ENCODE measurements at regions not wholly inside any gene's neighbourhood (a gene's known extent, or its start where the extent isn't known, plus 50 kb on each side); places are given as distances from the start of the nearest gene placed in this dataset.
A peak's percentile ranks its signal among the peaks of the same experiment; 100 is the strongest.

DNA sequence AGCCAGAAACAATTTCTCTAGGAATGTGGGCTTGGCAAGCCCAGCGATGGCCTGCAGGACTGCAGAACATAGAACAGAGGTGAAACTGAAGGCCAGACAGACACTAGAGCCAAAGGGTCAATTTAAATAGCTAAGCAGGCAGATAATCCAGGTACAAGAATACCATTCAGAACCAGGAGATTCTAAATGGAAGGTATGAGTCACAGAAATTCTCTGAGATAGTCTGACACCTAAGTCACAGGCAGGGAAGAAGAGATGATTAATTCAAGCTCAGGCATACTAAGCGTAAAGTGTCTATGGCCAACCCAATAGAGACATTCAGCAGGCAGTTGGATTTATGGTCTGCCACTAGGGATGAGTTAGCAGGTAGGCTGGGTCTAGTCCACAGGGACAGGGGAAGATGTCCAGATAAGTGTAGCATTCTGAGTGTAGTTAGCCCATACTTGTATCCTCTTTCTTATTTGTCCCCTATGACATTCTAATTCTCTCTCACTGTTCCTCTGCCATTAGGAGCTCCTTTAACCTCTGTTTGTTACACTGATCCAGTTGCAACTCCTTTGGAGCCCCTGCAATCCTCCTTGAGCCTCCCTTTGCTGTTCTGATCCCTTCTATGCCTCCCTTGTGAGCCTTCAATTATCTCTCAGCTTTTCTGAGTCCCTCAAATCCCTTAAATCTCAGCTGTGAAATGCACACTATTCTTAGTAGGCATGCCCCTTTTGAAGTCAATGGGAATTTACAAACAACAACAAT lies 383.8 kb downstream of the LMO4 start:
- TF ChIP-seq, protein P1, sequence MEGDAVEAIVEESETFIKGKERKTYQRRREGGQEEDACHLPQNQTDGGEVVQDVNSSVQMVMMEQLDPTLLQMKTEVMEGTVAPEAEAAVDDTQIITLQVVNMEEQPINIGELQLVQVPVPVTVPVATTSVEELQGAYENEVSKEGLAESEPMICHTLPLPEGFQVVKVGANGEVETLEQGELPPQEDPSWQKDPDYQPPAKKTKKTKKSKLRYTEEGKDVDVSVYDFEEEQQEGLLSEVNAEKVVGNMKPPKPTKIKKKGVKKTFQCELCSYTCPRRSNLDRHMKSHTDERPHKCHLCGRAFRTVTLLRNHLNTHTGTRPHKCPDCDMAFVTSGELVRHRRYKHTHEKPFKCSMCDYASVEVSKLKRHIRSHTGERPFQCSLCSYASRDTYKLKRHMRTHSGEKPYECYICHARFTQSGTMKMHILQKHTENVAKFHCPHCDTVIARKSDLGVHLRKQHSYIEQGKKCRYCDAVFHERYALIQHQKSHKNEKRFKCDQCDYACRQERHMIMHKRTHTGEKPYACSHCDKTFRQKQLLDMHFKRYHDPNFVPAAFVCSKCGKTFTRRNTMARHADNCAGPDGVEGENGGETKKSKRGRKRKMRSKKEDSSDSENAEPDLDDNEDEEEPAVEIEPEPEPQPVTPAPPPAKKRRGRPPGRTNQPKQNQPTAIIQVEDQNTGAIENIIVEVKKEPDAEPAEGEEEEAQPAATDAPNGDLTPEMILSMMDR (IDR thresholded peaks at IDR 0.05; ENCODE audit: unreplicated experiment): no peak
- POLR2A ChIA-PET: no interaction called here
- Mint-ChIP-seq H3K4me1 (ENCODE audit: insufficient read depth, unreplicated experiment) (no peaks in the 10 kb centered on the region), H3K36me3 (ENCODE audit: insufficient read depth, unreplicated experiment) (no peaks in the 10 kb centered on the region), H3K4me3 (ENCODE audit: unreplicated experiment) (no peak overlapping the region), H3K9me3 (ENCODE audit: unreplicated experiment) (no peaks in the 10 kb centered on the region), H3K27ac (ENCODE audit: low read depth, unreplicated experiment) (no peak overlapping the region), H3K27me3 (ENCODE audit: insufficient read depth, unreplicated experiment) (no peaks in the 10 kb centered on the region)
- no TSS peak for BruUV-seq (replicated peaks)
- CTCF ChIA-PET: no interaction called here
- intact Hi-C loops (cut with micrococcal nuclease): no loop called here
- DNase-seq (ENCODE audit: unreplicated experiment): peak; percentile 7

DNA sequence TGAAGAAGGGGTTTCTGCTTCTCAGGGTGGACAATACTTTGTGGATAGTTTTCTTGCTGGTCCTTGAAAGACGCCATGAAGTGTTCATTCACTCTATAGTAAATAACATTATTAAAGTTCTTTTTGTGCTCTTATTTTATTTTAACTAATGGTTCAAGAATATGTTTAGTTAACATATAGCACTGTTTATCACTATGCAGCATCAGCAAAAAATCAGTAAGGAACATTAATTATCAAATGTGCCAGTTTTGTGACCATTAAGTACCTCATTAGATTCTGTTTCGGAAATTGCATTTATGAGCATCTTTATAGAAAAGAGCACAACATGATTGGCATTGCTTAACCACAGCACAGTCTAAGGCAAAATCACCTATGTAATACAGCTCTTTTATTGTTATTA lies 385.6 kb downstream of the LMO4 start:
- intact Hi-C loops (cut with micrococcal nuclease): no loop called here
- DNase-seq (ENCODE audit: unreplicated experiment): no peak
- TF ChIP-seq, protein P1 (IDR thresholded peaks at IDR 0.05; ENCODE audit: unreplicated experiment): no peak
- POLR2A ChIA-PET: no interaction called here
- H3K9me3 Mint-ChIP-seq (ENCODE audit: unreplicated experiment): no peaks in the 10 kb centered on the region
- no peaks in the 10 kb centered on the region for H3K4me1 Mint-ChIP-seq (ENCODE audit: insufficient read depth, unreplicated experiment)
- H3K36me3 Mint-ChIP-seq (ENCODE audit: insufficient read depth, unreplicated experiment): no peaks in the 10 kb centered on the region
- CTCF ChIA-PET: no interaction called here
- H3K27me3 Mint-ChIP-seq (ENCODE audit: insufficient read depth, unreplicated experiment): no peaks in the 10 kb centered on the region
- no TSS peak for BruUV-seq (replicated peaks)
- no peak overlapping the region for H3K27ac Mint-ChIP-seq (ENCODE audit: low read depth, unreplicated experiment)
- H3K4me3 Mint-ChIP-seq (ENCODE audit: unreplicated experiment): no peak overlapping the region

DNA sequence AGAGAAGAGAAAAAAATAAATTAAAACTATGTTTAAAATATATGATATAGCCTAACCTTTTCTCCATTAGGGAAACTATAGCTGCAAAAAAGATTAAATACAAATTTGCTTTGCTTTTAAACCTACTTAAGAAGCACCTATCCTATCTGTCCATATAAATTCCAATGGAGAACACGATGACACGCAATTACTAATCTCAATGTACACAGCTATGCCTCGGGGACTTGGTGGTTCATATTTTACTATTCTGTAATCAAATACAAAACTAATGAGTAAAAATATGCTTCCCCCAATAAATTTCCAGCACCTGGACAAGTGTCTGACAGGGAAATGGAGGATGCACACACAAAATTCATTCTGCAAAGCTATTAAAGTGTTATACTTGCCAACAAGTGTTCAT lies 386.4 kb downstream of the LMO4 start:
- CTCF ChIA-PET: no interaction called here
- POLR2A ChIA-PET: no interaction called here
- intact Hi-C loops (cut with micrococcal nuclease): no loop called here

DNA sequence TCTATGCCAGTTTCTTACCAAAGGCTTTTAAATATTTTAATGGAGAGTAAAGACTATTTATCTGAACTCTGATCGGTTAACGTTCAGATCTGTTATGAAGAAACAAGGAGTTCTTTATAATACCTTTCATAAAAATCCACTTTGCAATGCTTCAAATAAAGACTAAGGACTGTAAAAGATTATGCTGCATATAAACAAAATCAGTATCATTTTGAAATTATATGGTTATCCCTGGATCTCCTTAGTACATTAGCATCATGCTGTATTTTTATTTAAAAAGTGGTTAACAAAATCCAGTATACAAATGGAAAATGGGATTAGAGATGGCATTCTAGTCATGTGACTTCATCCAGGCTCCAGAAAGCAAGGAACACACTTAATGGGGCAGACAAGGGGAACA lies 386.8 kb downstream of the LMO4 start:
- no peaks in the 10 kb centered on the region for H3K27me3 Mint-ChIP-seq (ENCODE audit: insufficient read depth, unreplicated experiment)
- ChIA-PET CTCF (no interaction called here), POLR2A (no interaction called here)
- no peak overlapping the region for H3K4me3 Mint-ChIP-seq (ENCODE audit: unreplicated experiment)
- BruUV-seq (replicated peaks): no TSS peak
- intact Hi-C loops (cut with micrococcal nuclease): no loop called here
- H3K9me3 Mint-ChIP-seq (ENCODE audit: unreplicated experiment): no peaks in the 10 kb centered on the region
- TF ChIP-seq, protein P1 (IDR thresholded peaks at IDR 0.05; ENCODE audit: unreplicated experiment): no peak
- H3K36me3 Mint-ChIP-seq (ENCODE audit: insufficient read depth, unreplicated experiment): no peaks in the 10 kb centered on the region
- no peak for DNase-seq (ENCODE audit: unreplicated experiment)
- H3K27ac Mint-ChIP-seq (ENCODE audit: low read depth, unreplicated experiment): no peak overlapping the region
- no peaks in the 10 kb centered on the region for H3K4me1 Mint-ChIP-seq (ENCODE audit: insufficient read depth, unreplicated experiment)

More for the DNA sequence above, 386.4 kb downstream of the LMO4 start:
- DNase-seq (ENCODE audit: unreplicated experiment): no peak
- no peaks in the 10 kb centered on the region for H3K36me3 Mint-ChIP-seq (ENCODE audit: insufficient read depth, unreplicated experiment)
- no peaks in the 10 kb centered on the region for H3K27me3 Mint-ChIP-seq (ENCODE audit: insufficient read depth, unreplicated experiment)
- no peak overlapping the region for H3K27ac Mint-ChIP-seq (ENCODE audit: low read depth, unreplicated experiment)
- no peaks in the 10 kb centered on the region for H3K4me1 Mint-ChIP-seq (ENCODE audit: insufficient read depth, unreplicated experiment)
- no peak overlapping the region for H3K4me3 Mint-ChIP-seq (ENCODE audit: unreplicated experiment)
- TF ChIP-seq, protein P1 (IDR thresholded peaks at IDR 0.05; ENCODE audit: unreplicated experiment): no peak
- no TSS peak for BruUV-seq (replicated peaks)
- no peaks in the 10 kb centered on the region for H3K9me3 Mint-ChIP-seq (ENCODE audit: unreplicated experiment)

Data from MCF 10A (cell line).